Gastrocnemius medialis (tissue), 4 donors: ENCODE measurements at regions not wholly inside any gene's neighbourhood (a gene's known extent, or its start where the extent isn't known, plus 50 kb on each side); places are given as distances from the start of the nearest gene placed in this dataset.

Experiments
- ATAC-seq, 2 donors: fragments of 150-250 bp; one replicate each; pipeline ENCODE4 v1.9.1; 2016
- DNase-seq, 2 donors: peaks; one replicate each; pipeline ENCODE4 v3.0.0-alpha.2; 2019
- H3K27ac ChIP-seq, 4 donors: fragments of 200-600 bp; sonication (generic); 1 replicate in 1 of 4; 2 replicates in 3 of 4; pipeline ENCODE4 v1.5.1; 2016 to 2018; ENCODE audit warnings: mild to moderate bottlenecking in 2 of 4, moderate library complexity in 1 of 4
- H3K27me3 ChIP-seq, 3 donors: fragments of 200-600 bp; sonication (generic) in 2 of 3; 1 replicate in 1 of 3; 2 replicates in 2 of 3; pipeline versions ENCODE4 v1.5.1 to v1.6.0; 2016 to 2019; ENCODE audit warnings: mild to moderate bottlenecking in 1 of 3, moderate library complexity in 1 of 3
- H3K36me3 ChIP-seq, 2 donors: fragments of 200-600 bp; sonication (generic) in 1 of 2; one replicate each; pipeline ENCODE4 v1.5.1; 2017 to 2018
- H3K4me1 ChIP-seq, 2 donors: fragments of 200-600 bp; sonication (generic) in 1 of 2; one replicate each; pipeline ENCODE4 v1.5.1; 2016 to 2017; ENCODE audit warnings: mild to moderate bottlenecking in 2 of 2
- H3K4me3 ChIP-seq, 4 donors: fragments of 200-600 bp; sonication (generic) in 3 of 4; 1 replicate in 1 of 4; 2 replicates in 3 of 4; pipeline ENCODE4 v1.5.1; 2016 to 2019; ENCODE audit warnings: mild to moderate bottlenecking in 2 of 4
- H3K9me3 ChIP-seq, 3 donors: fragments of 200-600 bp; sonication (generic) in 2 of 3; 1 replicate in 1 of 3; 2 replicates in 2 of 3; pipeline ENCODE4 v1.5.1; 2016 to 2019
- CTCF ChIP-seq, 5 experiments: fragments of 450-650 bp in 3 of 5; fragments of 200-600 bp in 2 of 5; sonication (generic) in 2 of 5; IDR thresholded peaks in 4 of 5; conservative IDR thresholded peaks in 1 of 5; 1 replicate in 4 of 5; 2 replicates in 1 of 5; pipeline ENCODE4 v1.5.1; 2016 to 2019; ENCODE audit warnings: antibody characterized with exemption in 5 of 5, mild to moderate bottlenecking in 3 of 5, moderate library complexity in 3 of 5
- POLR2A ChIP-seq, 2 donors: fragments of 450-650 bp; IDR thresholded peaks; one replicate each; pipeline ENCODE4 v1.6.1; 2017; ENCODE audit warnings: antibody characterized with exemption in 2 of 2, mild to moderate bottlenecking in 2 of 2, moderate library complexity in 2 of 2
- in situ Hi-C, 4 donors: fragments of 200-750 bp; cut with MboI; loops; one replicate each; pipeline versions ENCODE4 v1.15.0 to v1.8.0; 2017; ENCODE audit warnings: low sequenced_read_pairs in 4 of 4
- intact Hi-C: fragments of 100-400 bp; cut with DNase I; formaldehyde crosslinking; loops from one replicate; pipeline ENCODE4 v1.15.1; 2023; ENCODE audit warnings: low total_unique reads

GRCh38 chr20:52534616-52535015 is 343.0 kb upstream of the ZFP64 start:
- TF ChIP-seq CTCF (IDR thresholded peaks at IDR 0.05 in 4 of 5, conservative IDR thresholded peaks at IDR 0.05 in 1 of 5), result no peak
- TF ChIP-seq POLR2A (IDR thresholded peaks at IDR 0.05), result no peak
- intact Hi-C loops (no loop called here), in situ Hi-C loops (no loop called here)
- no peak overlapping the region for H3K27ac ChIP-seq
- H3K4me1 ChIP-seq, result no peaks in the 10 kb centered on the region
- ATAC-seq (no peak), DNase-seq (no peak)
- no peak overlapping the region for H3K4me3 ChIP-seq
- no peaks in the 10 kb centered on the region for H3K36me3 ChIP-seq
- H3K9me3 ChIP-seq, result no peaks in the 10 kb centered on the region
- no peaks in the 10 kb centered on the region for H3K27me3 ChIP-seq

GRCh38 chr20:52533401-52533800 is 341.8 kb upstream of the ZFP64 start:
- H3K27me3 ChIP-seq, result no peaks in the 10 kb centered on the region
- no peaks in the 10 kb centered on the region for H3K9me3 ChIP-seq
- H3K36me3 ChIP-seq, result no peaks in the 10 kb centered on the region
- H3K4me1 ChIP-seq, result no peaks in the 10 kb centered on the region
- intact Hi-C loops, result no loop called here
- H3K27ac ChIP-seq, result no peak overlapping the region
- TF ChIP-seq CTCF (IDR thresholded peaks at IDR 0.05 in 4 of 5, conservative IDR thresholded peaks at IDR 0.05 in 1 of 5), result no peak
- no peak for TF ChIP-seq POLR2A (IDR thresholded peaks at IDR 0.05)
- no peak overlapping the region for H3K4me3 ChIP-seq
- in situ Hi-C loops, result no loop called here
- DNase-seq (no peak), ATAC-seq (no peak)

- no peaks in the 10 kb centered on the region for H3K36me3 ChIP-seq
- intact Hi-C loops, result no loop called here
- H3K9me3 ChIP-seq, result no peaks in the 10 kb centered on the region
- no peaks in the 10 kb centered on the region for H3K4me1 ChIP-seq
- in situ Hi-C loops, result no loop called here
- H3K27ac ChIP-seq, result no peak overlapping the region
- DNase-seq, result no peak
- TF ChIP-seq POLR2A (IDR thresholded peaks at IDR 0.05), result no peak
- no peak for TF ChIP-seq CTCF (IDR thresholded peaks at IDR 0.05 in 4 of 5, conservative IDR thresholded peaks at IDR 0.05 in 1 of 5)
- H3K27me3 ChIP-seq, result no peaks in the 10 kb centered on the region
- ATAC-seq, result no peak
- no peak overlapping the region for H3K4me3 ChIP-seq
Measured at GRCh38 chr20:52532674-52533073, 341.1 kb upstream of the ZFP64 start.

- Histone ChIP-seq H3K4me3 (no peak overlapping the region), H3K9me3 (no peaks in the 10 kb centered on the region), H3K4me1 (no peaks in the 10 kb centered on the region), H3K36me3 (no peaks in the 10 kb centered on the region), H3K27ac (no peak overlapping the region), H3K27me3 (no peaks in the 10 kb centered on the region)
- intact Hi-C loops, result no loop called here
- ATAC-seq, result no peak
- in situ Hi-C loops, result no loop called here
- DNase-seq, result no peak
- no peak for TF ChIP-seq POLR2A (IDR thresholded peaks at IDR 0.05)
- no peak for TF ChIP-seq CTCF (IDR thresholded peaks at IDR 0.05 in 4 of 5, conservative IDR thresholded peaks at IDR 0.05 in 1 of 5)
Measured at GRCh38 chr20:52530571-52530970, 339.0 kb upstream of the ZFP64 start.

GRCh38 chr20:52529826-52530225 is 338.2 kb upstream of the ZFP64 start:
- no peaks in the 10 kb centered on the region for H3K36me3 ChIP-seq
- H3K27ac ChIP-seq, result no peak overlapping the region
- no peak for DNase-seq
- H3K4me1 ChIP-seq, result no peaks in the 10 kb centered on the region
- no peak overlapping the region for H3K4me3 ChIP-seq
- intact Hi-C loops (loop anchor here (5.0 kb wide), 1 partner anchor 138 kb away; no protein-coding TSS in a partner anchor), in situ Hi-C loops (no loop called here)
- H3K27me3 ChIP-seq, result no peaks in the 10 kb centered on the region
- no peaks in the 10 kb centered on the region for H3K9me3 ChIP-seq
- no peak for ATAC-seq
- TF ChIP-seq CTCF (IDR thresholded peaks at IDR 0.05 in 4 of 5, conservative IDR thresholded peaks at IDR 0.05 in 1 of 5) (no peak), POLR2A (IDR thresholded peaks at IDR 0.05) (no peak)
